SU-DHL-6 (cell line): ENCODE measurements at regions not wholly inside any gene's neighbourhood (a gene's known extent, or its start where the extent isn't known, plus 50 kb on each side); places are given as distances from the start of the nearest gene placed in this dataset.

Source experiments
- CTCF ChIP-seq: fragments of 200-600 bp; sonication (generic); IDR thresholded peaks from one replicate; pipeline ENCODE4 v1.5.1; 2017; ENCODE audit warnings: antibody characterized with exemption, mild to moderate bottlenecking, low read length, moderate library complexity; ENCODE audit not compliant: insufficient read depth, poor library complexity, severe bottlenecking
- EZH2phosphoT487 ChIP-seq: fragments of 200-600 bp; sonication (generic), shearing (Covaris generic); conservative IDR thresholded peaks from 2 replicates; pipeline ENCODE4 v1.6.1; 2018; ENCODE audit warnings: mild to moderate bottlenecking, antibody characterized with exemption, low read length, moderate library complexity, mixed read lengths

GRCh38 chr9:28503573-28503972 is 930.3 kb upstream of the C9orf72 start:
- TF ChIP-seq CTCF (no peak), EZH2phosphoT487 (no peak)
